GM21619 (cell line): ENCODE measurements at regions not wholly inside any gene's neighbourhood (a gene's known extent, or its start where the extent isn't known, plus 50 kb on each side); places are given as distances from the start of the nearest gene placed in this dataset.
A peak's percentile ranks its signal among the peaks of the same experiment; 100 is the strongest.
"Not testable (repeated sequence)": the region's sequence is repeated elsewhere in the genome, so short reads cannot be mapped to it uniquely, and the experiment has no call there.

Source experiments
- ATAC-seq: cut with Tn5 transposase; IDR thresholded peaks from one replicate; pipeline ENCODE4 v1.9.1; 2021; ENCODE audit not compliant: unreplicated experiment

- ATAC-seq, result no peak
Measured at GRCh38 chr6:26257272-26257671, 107.7 kb upstream of the BTN3A2 start.

- no peak for ATAC-seq
Measured at GRCh38 chr6:26258212-26258977, 106.6 kb upstream of the BTN3A2 start.

GRCh38 chr6:26260110-26260637 lies 104.8 kb upstream of the BTN3A2 start:
- no peak for ATAC-seq

- no peak for ATAC-seq
Measured at GRCh38 chr6:26260725-26261490, 104.1 kb upstream of the BTN3A2 start.

GRCh38 chr6:26264547-26264946 lies 100.5 kb upstream of the BTN3A2 start:
- no peak for ATAC-seq

- no peak for ATAC-seq
Measured at GRCh38 chr6:26267083-26267589, 97.9 kb upstream of the BTN3A2 start.

GRCh38 chr6:26268659-26269402 lies 96.2 kb upstream of the BTN3A2 start:
- ATAC-seq, result no peak

GRCh38 chr6:26269531-26270485 lies 95.2 kb upstream of the BTN3A2 start:
- no peak for ATAC-seq

- ATAC-seq, result no peak
Measured at GRCh38 chr6:26270486-26270861, 94.5 kb upstream of the BTN3A2 start.

GRCh38 chr6:26270903-26271667 lies 93.9 kb upstream of the BTN3A2 start:
- peak; percentile 29 for ATAC-seq

GRCh38 chr6:26271668-26272024 lies 93.4 kb upstream of the BTN3A2 start:
- no peak for ATAC-seq

- ATAC-seq, result peak; percentile 21
Measured at GRCh38 chr6:26272171-26272637, 92.8 kb upstream of the BTN3A2 start.

- ATAC-seq, result no peak
Measured at GRCh38 chr6:26273673-26274588, 91.1 kb upstream of the BTN3A2 start.

GRCh38 chr6:26275663-26276062 lies 89.3 kb upstream of the BTN3A2 start:
- ATAC-seq, result no peak

- no peak for ATAC-seq
Measured at GRCh38 chr6:26276841-26277648, 88.0 kb upstream of the BTN3A2 start.

GRCh38 chr6:26278536-26278935 lies 86.5 kb upstream of the BTN3A2 start:
- no peak for ATAC-seq

GRCh38 chr6:26279371-26279770 lies 85.6 kb upstream of the BTN3A2 start:
- ATAC-seq, result not testable (repeated sequence)
